ENCODE measurements at regions not wholly inside any gene's neighbourhood (a gene's known extent, or its start where the extent isn't known, plus 50 kb on each side); places are given as distances from the start of the nearest gene placed in this dataset.

DNA sequence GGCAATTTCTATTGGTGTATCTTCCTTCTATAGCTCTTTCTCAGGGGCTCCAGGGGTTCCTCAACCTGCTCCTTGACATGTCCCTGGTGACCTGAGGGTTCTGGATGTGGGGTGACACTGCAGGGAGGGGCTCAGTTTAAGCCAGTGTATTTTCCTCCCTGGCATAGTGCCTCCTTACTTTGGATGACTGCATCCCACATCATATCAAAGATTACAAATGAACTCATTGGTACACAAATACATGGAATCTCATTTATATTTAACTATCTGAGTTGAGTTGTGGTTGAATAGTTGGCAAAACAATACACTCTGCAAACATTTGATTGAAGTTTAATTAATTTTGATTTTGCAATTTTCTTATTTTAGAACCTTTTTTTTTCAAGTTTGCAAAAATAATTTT lies 268.2 kb upstream of the SKOR2 start:
- TF ChIP-seq, protein P1, sequence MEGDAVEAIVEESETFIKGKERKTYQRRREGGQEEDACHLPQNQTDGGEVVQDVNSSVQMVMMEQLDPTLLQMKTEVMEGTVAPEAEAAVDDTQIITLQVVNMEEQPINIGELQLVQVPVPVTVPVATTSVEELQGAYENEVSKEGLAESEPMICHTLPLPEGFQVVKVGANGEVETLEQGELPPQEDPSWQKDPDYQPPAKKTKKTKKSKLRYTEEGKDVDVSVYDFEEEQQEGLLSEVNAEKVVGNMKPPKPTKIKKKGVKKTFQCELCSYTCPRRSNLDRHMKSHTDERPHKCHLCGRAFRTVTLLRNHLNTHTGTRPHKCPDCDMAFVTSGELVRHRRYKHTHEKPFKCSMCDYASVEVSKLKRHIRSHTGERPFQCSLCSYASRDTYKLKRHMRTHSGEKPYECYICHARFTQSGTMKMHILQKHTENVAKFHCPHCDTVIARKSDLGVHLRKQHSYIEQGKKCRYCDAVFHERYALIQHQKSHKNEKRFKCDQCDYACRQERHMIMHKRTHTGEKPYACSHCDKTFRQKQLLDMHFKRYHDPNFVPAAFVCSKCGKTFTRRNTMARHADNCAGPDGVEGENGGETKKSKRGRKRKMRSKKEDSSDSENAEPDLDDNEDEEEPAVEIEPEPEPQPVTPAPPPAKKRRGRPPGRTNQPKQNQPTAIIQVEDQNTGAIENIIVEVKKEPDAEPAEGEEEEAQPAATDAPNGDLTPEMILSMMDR (IDR thresholded peaks at IDR 0.05; ENCODE audit: unreplicated experiment) = no peak
- no peak for DNase-seq
- BruUV-seq (replicated peaks) = no TSS peak
- CTCF ChIA-PET = no interaction called here
- no peaks in the 10 kb centered on the region for H3K4me1 Mint-ChIP-seq (ENCODE audit: low read depth, unreplicated experiment)
- no peaks in the 10 kb centered on the region for H3K36me3 Mint-ChIP-seq (ENCODE audit: insufficient read depth, unreplicated experiment)
- H3K9me3 Mint-ChIP-seq (ENCODE audit: low read depth, unreplicated experiment) = peaks cover 4% of the 10 kb centered on the region
- no peak overlapping the region for H3K27ac Mint-ChIP-seq (ENCODE audit: unreplicated experiment)
- H3K27me3 Mint-ChIP-seq (ENCODE audit: unreplicated experiment) = peaks cover 22% of the 10 kb centered on the region
- H3K4me3 Mint-ChIP-seq (ENCODE audit: low read depth, unreplicated experiment) = no peak overlapping the region
- intact Hi-C loops (cut with micrococcal nuclease; ENCODE audit: unreplicated experiment) = no loop called here

DNA sequence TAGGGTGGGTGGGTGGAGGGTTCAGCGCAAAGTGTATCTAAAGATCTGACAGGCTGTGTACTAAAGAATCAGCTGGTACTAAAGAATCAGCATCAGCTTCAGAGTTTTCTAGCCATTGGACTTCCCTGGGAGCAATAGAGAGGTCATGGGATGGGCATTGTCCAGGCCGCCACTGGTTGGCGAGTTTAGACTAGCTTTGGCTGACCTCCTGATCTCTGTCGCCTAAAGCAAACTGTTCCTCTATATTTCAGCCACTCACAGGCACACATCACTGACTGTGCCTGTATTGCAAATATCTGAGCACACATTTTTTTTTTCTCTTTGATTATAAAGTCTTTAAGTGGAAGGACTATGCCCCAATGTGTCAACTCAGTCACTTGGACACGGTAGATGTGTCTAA lies 267.8 kb upstream of the SKOR2 start:
- Mint-ChIP-seq H3K9me3 (ENCODE audit: low read depth, unreplicated experiment) (peaks cover 4% of the 10 kb centered on the region), H3K36me3 (ENCODE audit: insufficient read depth, unreplicated experiment) (no peaks in the 10 kb centered on the region), H3K4me3 (ENCODE audit: low read depth, unreplicated experiment) (no peak overlapping the region), H3K27ac (ENCODE audit: unreplicated experiment) (no peak overlapping the region), H3K27me3 (ENCODE audit: unreplicated experiment) (peaks cover 17% of the 10 kb centered on the region), H3K4me1 (ENCODE audit: low read depth, unreplicated experiment) (no peaks in the 10 kb centered on the region)
- TF ChIP-seq, protein P1 (IDR thresholded peaks at IDR 0.05; ENCODE audit: unreplicated experiment) = no peak
- BruUV-seq (replicated peaks) = no TSS peak
- CTCF ChIA-PET = no interaction called here
- DNase-seq = no peak
- intact Hi-C loops (cut with micrococcal nuclease; ENCODE audit: unreplicated experiment) = no loop called here

GRCh38 chr18:47513614-47514013 lies 262.2 kb upstream of the SKOR2 start:
- Mint-ChIP-seq H3K27me3 (ENCODE audit: unreplicated experiment) (peaks cover 15% of the 10 kb centered on the region), H3K36me3 (ENCODE audit: insufficient read depth, unreplicated experiment) (no peaks in the 10 kb centered on the region), H3K4me3 (ENCODE audit: low read depth, unreplicated experiment) (no peak overlapping the region), H3K4me1 (ENCODE audit: low read depth, unreplicated experiment) (no peaks in the 10 kb centered on the region), H3K27ac (ENCODE audit: unreplicated experiment) (no peak overlapping the region), H3K9me3 (ENCODE audit: low read depth, unreplicated experiment) (no peaks in the 10 kb centered on the region)
- BruUV-seq (replicated peaks) = no TSS peak
- TF ChIP-seq, protein P1 (IDR thresholded peaks at IDR 0.05; ENCODE audit: unreplicated experiment) = no peak
- intact Hi-C loops (cut with micrococcal nuclease; ENCODE audit: unreplicated experiment) = no loop called here
- DNase-seq = no peak
- CTCF ChIA-PET = no interaction called here

- TF ChIP-seq, protein P1 (IDR thresholded peaks at IDR 0.05; ENCODE audit: unreplicated experiment) = no peak
- BruUV-seq (replicated peaks) = no TSS peak
These were observed 261.4 kb upstream of the SKOR2 start for GRCh38 chr18:47512726-47513435.

More at GRCh38 chr18:47512726-47513435, 261.4 kb upstream of the SKOR2 start:
- Mint-ChIP-seq H3K4me3 (ENCODE audit: low read depth, unreplicated experiment) (no peak overlapping the region), H3K27ac (ENCODE audit: unreplicated experiment) (no peak overlapping the region), H3K36me3 (ENCODE audit: insufficient read depth, unreplicated experiment) (no peaks in the 10 kb centered on the region), H3K4me1 (ENCODE audit: low read depth, unreplicated experiment) (no peaks in the 10 kb centered on the region), H3K9me3 (ENCODE audit: low read depth, unreplicated experiment) (no peaks in the 10 kb centered on the region), H3K27me3 (ENCODE audit: unreplicated experiment) (peaks cover 15% of the 10 kb centered on the region)
- intact Hi-C loops (cut with micrococcal nuclease; ENCODE audit: unreplicated experiment) = no loop called here
- CTCF ChIA-PET = no interaction called here
- DNase-seq = no peak

All from Calu3 (cell line).